GM21360 (cell line): ENCODE measurements at regions not wholly inside any gene's neighbourhood (a gene's known extent, or its start where the extent isn't known, plus 50 kb on each side); places are given as distances from the start of the nearest gene placed in this dataset.

ENCODE experiments used
- ATAC-seq: cut with Tn5 transposase; IDR thresholded peaks from one replicate; pipeline ENCODE4 v1.9.1; 2021; ENCODE audit warnings: mild to moderate bottlenecking, moderate library complexity; ENCODE audit not compliant: unreplicated experiment

- no peak for ATAC-seq
Observed at GRCh38 chr1:208757846-208758245, 513.7 kb upstream of the PLXNA2 start.

GRCh38 chr1:208759255-208759654 is 515.1 kb upstream of the PLXNA2 start:
- no peak for ATAC-seq

- no peak for ATAC-seq
Observed at GRCh38 chr1:208763971-208764370, 519.8 kb upstream of the PLXNA2 start.

- no peak for ATAC-seq
Observed at GRCh38 chr1:208766832-208767231, 522.6 kb upstream of the PLXNA2 start.

- no peak for ATAC-seq
Observed at GRCh38 chr1:208767816-208768215, 523.6 kb upstream of the PLXNA2 start.

GRCh38 chr1:208772891-208773290 is 528.7 kb upstream of the PLXNA2 start:
- ATAC-seq, result no peak

- no peak for ATAC-seq
Observed at GRCh38 chr1:208775841-208776240, 531.7 kb upstream of the PLXNA2 start.

GRCh38 chr1:208778417-208778816 is 534.2 kb upstream of the PLXNA2 start:
- no peak for ATAC-seq

- ATAC-seq, result no peak
Observed at GRCh38 chr1:208781391-208782045, 537.3 kb upstream of the PLXNA2 start.

GRCh38 chr1:208782186-208782585 is 538.0 kb upstream of the PLXNA2 start:
- no peak for ATAC-seq

- ATAC-seq, result no peak
Observed at GRCh38 chr1:208785629-208786028, 541.4 kb upstream of the PLXNA2 start.

- no peak for ATAC-seq
Observed at GRCh38 chr1:208787219-208787618, 543.0 kb upstream of the PLXNA2 start.

GRCh38 chr1:208788013-208788540 is 543.9 kb upstream of the PLXNA2 start:
- ATAC-seq, result no peak

GRCh38 chr1:208791456-208791855 is 547.3 kb upstream of the PLXNA2 start:
- ATAC-seq, result no peak

- no peak for ATAC-seq
Observed at GRCh38 chr1:208793861-208794345, 549.7 kb upstream of the PLXNA2 start.

- ATAC-seq, result no peak
Observed at GRCh38 chr1:208799186-208799585, 555.0 kb upstream of the PLXNA2 start.

- ATAC-seq, result no peak
Observed at GRCh38 chr1:208803011-208803811, 559.0 kb upstream of the PLXNA2 start.

- no peak for ATAC-seq
Observed at GRCh38 chr1:208807446-208808127, 563.4 kb upstream of the PLXNA2 start.

GRCh38 chr1:208808301-208808700 is 564.1 kb upstream of the PLXNA2 start:
- no peak for ATAC-seq

- no peak for ATAC-seq
Observed at GRCh38 chr1:208809876-208810275, 565.7 kb upstream of the PLXNA2 start.

- no peak for ATAC-seq
Observed at GRCh38 chr1:208818770-208819445, 574.7 kb upstream of the PLXNA2 start.
